Nephron (organoid): ENCODE measurements at regions not wholly inside any gene's neighbourhood (a gene's known extent, or its start where the extent isn't known, plus 50 kb on each side); places are given as distances from the start of the nearest gene placed in this dataset.

Experiments used
- H3K27ac Mint-ChIP-seq, 3 experiments: 2 replicates each; pipeline ENCODE4 v1.8.0; 2020; ENCODE audit warnings: mixed read lengths in 3 of 3, mild to moderate bottlenecking in 2 of 3, moderate library complexity in 1 of 3
- H3K27me3 Mint-ChIP-seq: 2 replicates; pipeline ENCODE4 v1.8.0; 2021; ENCODE audit warnings: low read depth, mild to moderate bottlenecking, moderate library complexity, mixed read lengths
- H3K36me3 Mint-ChIP-seq: 2 replicates; pipeline ENCODE4 v1.8.0; 2020; ENCODE audit warnings: low read depth, mixed read lengths
- H3K4me1 Mint-ChIP-seq: 2 replicates; pipeline ENCODE4 v1.8.0; 2020; ENCODE audit warnings: mixed read lengths
- H3K4me3 Mint-ChIP-seq, 3 experiments: 2 replicates each; pipeline ENCODE4 v1.8.0; 2020; ENCODE audit warnings: mild to moderate bottlenecking in 3 of 3, mixed read lengths in 3 of 3, moderate library complexity in 2 of 3
- H3K9me3 Mint-ChIP-seq: 2 replicates; pipeline ENCODE4 v1.8.0; 2020; ENCODE audit warnings: mixed read lengths
- TF ChIP-seq, protein P1 (sequence below), 3 experiments: fragments of 200-600 bp; sonication (generic); IDR thresholded peaks; one replicate each; pipeline ENCODE4 v1.5.0; 2021; ENCODE audit warnings: antibody characterized with exemption in 3 of 3; ENCODE audit not compliant: unreplicated experiment in 3 of 3

- H3K4me1 Mint-ChIP-seq: no peaks in the 10 kb centered on the region
- peaks cover 11% of the 10 kb centered on the region for H3K27me3 Mint-ChIP-seq
- TF ChIP-seq, protein P1, sequence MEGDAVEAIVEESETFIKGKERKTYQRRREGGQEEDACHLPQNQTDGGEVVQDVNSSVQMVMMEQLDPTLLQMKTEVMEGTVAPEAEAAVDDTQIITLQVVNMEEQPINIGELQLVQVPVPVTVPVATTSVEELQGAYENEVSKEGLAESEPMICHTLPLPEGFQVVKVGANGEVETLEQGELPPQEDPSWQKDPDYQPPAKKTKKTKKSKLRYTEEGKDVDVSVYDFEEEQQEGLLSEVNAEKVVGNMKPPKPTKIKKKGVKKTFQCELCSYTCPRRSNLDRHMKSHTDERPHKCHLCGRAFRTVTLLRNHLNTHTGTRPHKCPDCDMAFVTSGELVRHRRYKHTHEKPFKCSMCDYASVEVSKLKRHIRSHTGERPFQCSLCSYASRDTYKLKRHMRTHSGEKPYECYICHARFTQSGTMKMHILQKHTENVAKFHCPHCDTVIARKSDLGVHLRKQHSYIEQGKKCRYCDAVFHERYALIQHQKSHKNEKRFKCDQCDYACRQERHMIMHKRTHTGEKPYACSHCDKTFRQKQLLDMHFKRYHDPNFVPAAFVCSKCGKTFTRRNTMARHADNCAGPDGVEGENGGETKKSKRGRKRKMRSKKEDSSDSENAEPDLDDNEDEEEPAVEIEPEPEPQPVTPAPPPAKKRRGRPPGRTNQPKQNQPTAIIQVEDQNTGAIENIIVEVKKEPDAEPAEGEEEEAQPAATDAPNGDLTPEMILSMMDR (IDR thresholded peaks at IDR 0.05; ENCODE audit: unreplicated experiment in 3 of 3): no peak
- no peak overlapping the region for H3K4me3 Mint-ChIP-seq
- H3K9me3 Mint-ChIP-seq: no peaks in the 10 kb centered on the region
- H3K36me3 Mint-ChIP-seq: peaks cover 3% of the 10 kb centered on the region
- H3K27ac Mint-ChIP-seq: no peak overlapping the region
Observed at GRCh38 chr11:71068963-71069362, 183.4 kb downstream of the SHANK2 start.

GRCh38 chr11:71067753-71068152 lies 184.6 kb downstream of the SHANK2 start:
- peaks cover 21% of the 10 kb centered on the region for H3K27me3 Mint-ChIP-seq
- H3K4me1 Mint-ChIP-seq: no peaks in the 10 kb centered on the region
- H3K36me3 Mint-ChIP-seq: no peaks in the 10 kb centered on the region
- no peak overlapping the region for H3K4me3 Mint-ChIP-seq
- TF ChIP-seq, protein P1 (IDR thresholded peaks at IDR 0.05; ENCODE audit: unreplicated experiment in 3 of 3): no peak
- no peak overlapping the region for H3K27ac Mint-ChIP-seq
- no peaks in the 10 kb centered on the region for H3K9me3 Mint-ChIP-seq

DNA sequence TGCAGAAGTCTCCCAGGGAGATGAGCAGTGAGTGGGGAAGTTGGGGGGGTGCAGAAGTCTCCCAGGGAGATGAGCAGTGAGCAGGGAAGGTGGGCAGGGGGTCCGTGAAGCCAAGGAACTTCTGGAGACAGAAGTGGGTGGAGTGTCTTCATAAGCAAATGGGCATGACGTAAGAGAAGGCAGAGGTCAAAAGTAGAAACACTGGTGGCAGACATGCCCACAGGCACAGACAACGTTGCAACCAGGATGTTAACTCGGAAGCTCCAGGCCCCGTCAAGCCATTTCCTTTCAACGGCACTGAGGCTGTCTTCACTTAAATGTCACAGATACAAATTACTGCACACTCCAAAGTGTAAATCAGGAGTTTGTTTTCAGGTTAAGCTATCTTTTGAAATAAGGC lies 186.1 kb downstream of the SHANK2 start:
- Mint-ChIP-seq H3K4me1 (no peaks in the 10 kb centered on the region), H3K36me3 (no peaks in the 10 kb centered on the region), H3K27me3 (peaks cover 25% of the 10 kb centered on the region), H3K4me3 (no peak overlapping the region), H3K27ac (no peak overlapping the region), H3K9me3 (no peaks in the 10 kb centered on the region)
- TF ChIP-seq, protein P1 (IDR thresholded peaks at IDR 0.05; ENCODE audit: unreplicated experiment in 3 of 3): no peak

DNA sequence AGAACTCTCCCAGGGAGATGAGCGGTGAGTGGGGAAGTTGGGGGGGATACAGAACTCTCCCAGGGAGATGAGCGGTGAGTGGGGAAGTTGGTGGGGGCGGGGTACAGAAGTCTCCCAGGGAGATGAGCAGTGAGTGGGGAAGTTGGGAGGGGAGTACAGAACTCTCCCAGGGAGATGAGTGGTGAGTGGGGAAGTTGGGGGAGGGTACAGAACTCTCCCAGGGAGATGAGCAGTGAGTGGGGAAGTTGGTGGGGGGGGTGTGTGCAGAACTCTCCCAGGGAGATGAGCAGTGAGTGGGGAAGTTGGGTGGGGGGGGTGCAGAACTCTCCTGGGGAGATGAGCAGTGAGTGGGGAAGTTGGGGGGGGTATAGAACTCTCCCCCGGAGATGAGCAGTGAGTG lies 186.5 kb downstream of the SHANK2 start:
- Mint-ChIP-seq H3K36me3 (no peaks in the 10 kb centered on the region), H3K27ac (no peak overlapping the region), H3K27me3 (peaks cover 25% of the 10 kb centered on the region), H3K4me1 (no peaks in the 10 kb centered on the region), H3K4me3 (no peak overlapping the region), H3K9me3 (no peaks in the 10 kb centered on the region)
- TF ChIP-seq, protein P1 (IDR thresholded peaks at IDR 0.05; ENCODE audit: unreplicated experiment in 3 of 3): no peak

- H3K4me1 Mint-ChIP-seq: no peaks in the 10 kb centered on the region
- H3K9me3 Mint-ChIP-seq: no peaks in the 10 kb centered on the region
- H3K27me3 Mint-ChIP-seq: peaks cover 20% of the 10 kb centered on the region
- no peak overlapping the region for H3K4me3 Mint-ChIP-seq
- H3K27ac Mint-ChIP-seq: no peak overlapping the region
- no peaks in the 10 kb centered on the region for H3K36me3 Mint-ChIP-seq
- TF ChIP-seq, protein P1 (IDR thresholded peaks at IDR 0.05; ENCODE audit: unreplicated experiment in 3 of 3): no peak
Observed at GRCh38 chr11:71064702-71065515, 187.5 kb downstream of the SHANK2 start.

DNA sequence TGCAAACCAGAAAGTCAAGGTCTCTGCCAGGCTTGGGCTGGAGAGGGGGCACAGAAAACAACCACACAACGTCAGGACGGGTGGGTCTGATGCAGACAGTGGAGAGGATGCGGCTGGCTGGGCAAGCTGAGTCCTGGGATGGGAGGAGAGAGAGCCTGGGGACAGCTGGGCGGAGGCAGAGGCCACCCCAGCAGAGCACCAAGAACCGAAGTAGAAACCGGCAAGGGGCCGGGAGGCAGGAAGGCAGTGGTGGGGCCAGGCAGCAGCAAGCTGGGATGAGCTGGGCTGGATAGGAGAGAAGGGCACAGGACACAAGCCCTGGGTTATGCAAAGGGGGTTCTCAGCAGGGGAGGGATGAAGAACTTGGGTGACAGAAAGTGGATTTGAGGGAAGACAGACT lies 188.2 kb downstream of the SHANK2 start:
- Mint-ChIP-seq H3K9me3 (no peaks in the 10 kb centered on the region), H3K27ac (no peak overlapping the region), H3K27me3 (peaks cover 18% of the 10 kb centered on the region), H3K4me3 (no peak overlapping the region), H3K4me1 (no peaks in the 10 kb centered on the region), H3K36me3 (peaks cover 2% of the 10 kb centered on the region)
- TF ChIP-seq, protein P1 (IDR thresholded peaks at IDR 0.05; ENCODE audit: unreplicated experiment in 3 of 3): no peak
